Kidney epithelial cell (primary cell): ENCODE measurements at regions not wholly inside any gene's neighbourhood (a gene's known extent, or its start where the extent isn't known, plus 50 kb on each side); places are given as distances from the start of the nearest gene placed in this dataset.

Experiments used
- DNase-seq: peaks from one replicate; pipeline ENCODE4 v3.0.0-alpha.2; 2010; ENCODE audit warnings: low read depth
- H3K27me3 ChIP-seq: 2 replicates; pipeline ENCODE4 v1.6.0; 2011; ENCODE audit warnings: low read length; ENCODE audit not compliant: control insufficient read depth, insufficient read depth
- H3K36me3 ChIP-seq: 2 replicates; pipeline ENCODE4 v1.5.1; 2011; ENCODE audit warnings: low read length; ENCODE audit not compliant: control insufficient read depth, insufficient read depth
- H3K4me3 ChIP-seq: 2 replicates; pipeline ENCODE4 v1.5.1; 2011; ENCODE audit warnings: low read depth, mild to moderate bottlenecking, control low read depth, low read length
- CTCF ChIP-seq: IDR thresholded peaks from 2 replicates; pipeline ENCODE4 v1.5.1; 2011; ENCODE audit warnings: mild to moderate bottlenecking, moderate library complexity, low read length, control low read depth, inconsistent platforms; ENCODE audit not compliant: insufficient read depth, poor library complexity, severe bottlenecking

DNA sequence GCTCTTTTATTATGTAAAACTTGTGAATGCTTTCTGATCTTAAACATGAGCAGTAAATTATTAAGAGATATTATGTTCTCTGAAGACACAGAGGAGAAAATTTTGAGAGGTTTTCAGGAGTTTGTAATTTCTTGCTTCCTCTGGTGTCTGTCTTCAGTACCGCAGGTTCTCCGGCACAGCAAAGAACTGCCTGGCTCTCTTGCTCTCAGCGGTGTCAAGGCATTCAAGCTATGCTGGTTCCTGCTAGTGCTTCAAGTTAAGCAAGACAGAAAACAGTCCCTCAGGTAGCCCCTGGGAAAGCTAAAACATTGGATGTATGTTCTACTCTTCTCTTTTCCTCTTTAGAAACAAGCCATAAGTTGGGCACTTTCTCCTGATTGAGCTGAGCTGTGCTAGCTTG lies 120.2 kb upstream of the CENPE start:
- Histone ChIP-seq H3K27me3 (no peaks in the 10 kb centered on the region), H3K4me3 (no peak overlapping the region), H3K36me3 (no peaks in the 10 kb centered on the region)
- TF ChIP-seq CTCF = no peak
- DNase-seq = no peak

DNA sequence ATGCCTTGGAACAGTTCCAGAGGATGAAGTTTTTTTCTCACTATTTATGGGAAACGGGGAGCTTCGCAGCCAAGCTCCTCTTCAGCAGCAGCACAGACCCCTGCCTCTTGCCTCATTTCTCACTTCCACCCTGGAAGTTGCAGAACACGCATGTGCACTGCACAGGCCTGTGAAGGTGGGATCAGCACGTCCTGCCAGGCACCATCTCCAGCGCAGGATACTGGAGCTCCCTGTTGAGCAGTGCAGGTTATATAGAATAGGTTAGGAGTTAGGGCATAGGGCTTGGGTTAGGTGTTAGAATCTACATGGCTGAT lies 110.1 kb upstream of the CENPE start:
- no peaks in the 10 kb centered on the region for H3K36me3 ChIP-seq
- no peak for DNase-seq
- no peak for TF ChIP-seq CTCF
- H3K27me3 ChIP-seq = no peaks in the 10 kb centered on the region
- H3K4me3 ChIP-seq = no peak overlapping the region

GRCh38 chr4:103307453-103308247 lies 109.5 kb upstream of the CENPE start:
- no peak overlapping the region for H3K4me3 ChIP-seq
- H3K27me3 ChIP-seq = no peaks in the 10 kb centered on the region
- no peak for DNase-seq
- TF ChIP-seq CTCF = no peak
- no peaks in the 10 kb centered on the region for H3K36me3 ChIP-seq

- no peak for TF ChIP-seq CTCF
- DNase-seq = no peak
- Histone ChIP-seq H3K27me3 (no peaks in the 10 kb centered on the region), H3K36me3 (no peaks in the 10 kb centered on the region), H3K4me3 (no peak overlapping the region)
These were observed 108.8 kb upstream of the CENPE start for GRCh38 chr4:103306870-103307375.

DNA sequence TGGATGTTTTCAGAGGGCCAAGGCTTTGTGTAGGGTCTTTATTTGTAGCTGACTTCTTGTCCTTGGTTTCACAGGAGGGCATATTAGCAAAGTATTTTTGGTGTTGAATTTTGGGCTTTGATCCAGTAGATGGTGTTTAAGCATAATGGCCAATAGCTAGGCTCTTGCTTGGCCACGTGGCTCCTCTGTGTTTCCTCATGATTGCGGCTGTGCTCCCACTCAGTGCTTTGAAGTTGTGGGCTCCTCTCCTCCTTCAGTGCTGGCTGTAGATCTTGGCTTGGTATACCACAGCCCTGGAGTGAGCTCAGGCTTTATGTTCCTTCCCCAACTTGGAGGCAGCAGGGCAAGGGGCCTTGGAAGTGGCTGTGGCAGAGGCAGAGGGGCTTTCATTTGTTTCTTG lies 107.2 kb upstream of the CENPE start:
- DNase-seq = no peak
- H3K36me3 ChIP-seq = no peaks in the 10 kb centered on the region
- H3K4me3 ChIP-seq = no peak overlapping the region
- H3K27me3 ChIP-seq = no peaks in the 10 kb centered on the region
- no peak for TF ChIP-seq CTCF

DNA sequence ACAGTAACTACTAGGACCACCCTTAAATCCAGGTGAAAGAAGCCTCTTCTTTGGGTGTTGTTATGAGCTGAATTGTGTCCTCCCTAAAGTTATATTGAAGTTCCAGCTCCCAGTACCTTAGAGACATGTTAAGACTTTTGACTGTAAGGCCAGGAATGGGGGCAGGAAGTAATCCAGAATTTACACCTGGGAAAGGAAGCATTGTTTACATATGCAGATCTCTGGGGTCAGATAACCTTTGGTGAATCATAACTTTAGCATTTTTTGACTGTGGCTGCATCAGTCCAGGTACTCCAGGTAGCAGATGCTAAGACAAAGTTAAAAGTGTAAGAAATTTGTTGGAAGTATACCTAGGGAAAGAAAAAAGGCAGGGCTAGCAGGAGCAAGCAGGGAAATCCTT lies 104.9 kb upstream of the CENPE start:
- Histone ChIP-seq H3K36me3 (no peaks in the 10 kb centered on the region), H3K4me3 (no peak overlapping the region), H3K27me3 (no peaks in the 10 kb centered on the region)
- TF ChIP-seq CTCF = no peak
- DNase-seq = no peak
